Activated CD8-positive, alpha-beta memory T cell treated with anti-CD3 and anti-CD28 coated beads for 48 hours (primary cell): ENCODE measurements at regions not wholly inside any gene's neighbourhood (a gene's known extent, or its start where the extent isn't known, plus 50 kb on each side); places are given as distances from the start of the nearest gene placed in this dataset.

Experiments used
- DNase-seq, 3 experiments: peaks; one replicate each; pipeline ENCODE4 v3.0.0-alpha.2; 2020; ENCODE audit warnings: low read depth in 2 of 3, low spot score in 2 of 3

DNA sequence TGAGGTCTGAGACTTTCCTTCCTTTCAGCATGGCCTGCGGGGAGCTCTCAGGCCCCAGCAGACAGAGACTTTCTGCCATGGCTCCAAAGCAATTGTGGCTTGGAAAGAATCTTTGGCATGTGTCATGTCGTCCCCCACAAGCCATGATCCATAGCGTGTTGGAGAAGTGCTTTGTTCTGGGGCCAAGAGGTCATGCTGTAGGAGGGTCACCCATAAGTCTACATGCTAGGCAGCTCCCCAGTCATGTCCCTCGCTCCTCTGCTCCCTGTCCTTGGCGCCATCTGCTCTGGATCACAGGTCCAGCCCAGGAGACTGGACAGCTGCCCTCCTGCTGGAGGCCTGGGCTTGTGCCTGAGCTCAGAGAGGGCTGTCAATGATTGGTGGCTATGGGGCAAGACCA, 78.8 kb upstream of the LCLAT1 start:
- no peak for DNase-seq

DNA sequence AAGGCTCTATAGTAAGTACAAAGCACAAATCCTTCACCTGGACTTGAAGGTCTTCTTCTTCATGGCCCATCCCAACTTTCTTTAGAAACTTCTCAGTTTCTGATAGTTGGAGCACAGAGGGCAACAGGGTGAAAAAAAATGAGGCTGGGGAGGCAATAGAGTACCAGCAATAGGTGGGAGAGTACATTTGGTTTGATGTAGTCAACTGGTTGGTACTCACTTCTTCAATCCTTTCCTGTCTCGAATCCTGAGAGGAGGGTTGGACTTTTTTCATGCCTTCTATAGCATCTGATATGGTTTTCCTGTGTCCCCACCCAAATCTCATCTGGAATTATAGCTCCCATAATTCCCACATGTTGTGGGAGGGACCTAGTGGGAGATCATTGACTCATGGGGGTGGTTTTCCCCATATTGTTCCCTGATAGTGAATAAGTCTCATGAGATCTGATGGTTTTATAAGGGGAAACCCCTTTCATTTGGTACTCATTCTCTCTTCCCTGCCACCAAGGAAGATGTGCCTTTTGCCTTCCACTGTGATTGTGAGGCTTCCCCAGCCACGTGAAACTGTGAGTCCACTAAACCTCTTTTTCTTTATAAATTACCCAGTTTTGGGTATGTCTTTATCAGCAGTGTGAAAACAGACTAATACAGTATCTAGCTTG, 75.9 kb upstream of the LCLAT1 start:
- no peak for DNase-seq

DNA sequence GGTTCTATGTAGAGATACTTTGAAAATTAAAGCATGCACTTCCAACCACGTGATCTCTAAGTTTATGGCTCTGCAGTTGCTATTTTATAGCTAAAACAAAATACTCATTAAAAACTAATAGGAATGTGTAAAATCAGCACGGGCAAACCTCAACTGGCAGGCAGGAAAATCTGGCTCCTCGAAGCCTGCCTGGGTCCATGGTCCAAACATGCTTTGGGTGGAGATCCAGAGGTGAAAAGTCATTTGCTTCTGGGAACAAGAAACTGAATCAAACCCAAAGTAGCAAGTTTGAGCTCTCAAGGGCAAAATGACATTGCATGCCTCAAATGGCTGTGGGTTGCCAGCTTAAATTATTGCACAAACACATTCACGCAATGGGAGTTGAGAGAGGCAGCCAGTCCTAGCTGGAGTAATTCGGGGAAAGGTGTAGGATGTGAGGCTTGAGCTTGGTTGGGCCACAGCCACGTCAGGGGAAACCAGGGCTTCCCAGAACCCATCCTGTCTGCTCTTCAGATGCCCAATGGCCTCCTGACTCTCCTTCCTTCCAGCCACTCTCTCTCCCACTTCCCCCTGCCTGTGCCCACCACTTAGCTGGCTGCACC, 75.2 kb upstream of the LCLAT1 start:
- DNase-seq = no peak

DNA sequence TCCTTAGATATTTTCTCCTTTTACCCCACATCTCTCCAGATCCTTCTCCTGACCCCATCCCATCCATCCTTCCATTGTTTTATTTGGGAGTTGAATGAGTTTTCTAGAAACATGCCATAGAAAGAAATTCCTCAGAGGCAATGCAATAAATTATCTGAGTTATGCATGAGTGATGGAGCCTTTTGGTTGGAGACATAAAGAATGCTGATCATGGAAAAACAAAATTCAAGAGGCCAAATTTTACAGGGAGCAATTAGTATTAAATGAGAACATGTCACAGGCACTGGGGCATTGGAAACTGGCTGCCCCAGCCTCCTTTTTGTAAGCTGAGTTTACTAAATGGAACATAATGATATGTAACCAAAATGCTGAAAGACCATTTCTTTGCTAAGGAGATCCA, 74.2 kb upstream of the LCLAT1 start:
- no peak for DNase-seq

DNA sequence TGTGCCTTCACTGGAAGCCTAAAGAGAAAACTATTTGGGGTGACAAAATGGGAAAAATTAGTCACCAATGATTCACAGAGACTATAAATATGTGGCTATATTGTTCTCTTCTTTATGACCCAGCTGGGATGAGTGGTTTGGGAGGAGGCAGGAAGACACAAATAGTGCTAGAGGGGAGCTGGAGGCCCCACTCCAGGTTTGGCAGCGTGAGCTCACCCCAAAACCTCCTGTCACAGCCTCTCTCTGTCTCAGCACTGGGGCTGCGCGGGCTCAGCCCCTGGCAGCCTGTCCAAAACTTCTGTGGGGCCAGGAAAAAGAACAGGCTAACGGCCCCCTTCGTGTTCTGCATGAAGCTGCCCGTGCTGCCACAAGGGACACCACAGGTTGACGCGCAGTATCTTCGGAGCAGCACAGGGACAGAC, 73.2 kb upstream of the LCLAT1 start:
- DNase-seq = no peak

DNA sequence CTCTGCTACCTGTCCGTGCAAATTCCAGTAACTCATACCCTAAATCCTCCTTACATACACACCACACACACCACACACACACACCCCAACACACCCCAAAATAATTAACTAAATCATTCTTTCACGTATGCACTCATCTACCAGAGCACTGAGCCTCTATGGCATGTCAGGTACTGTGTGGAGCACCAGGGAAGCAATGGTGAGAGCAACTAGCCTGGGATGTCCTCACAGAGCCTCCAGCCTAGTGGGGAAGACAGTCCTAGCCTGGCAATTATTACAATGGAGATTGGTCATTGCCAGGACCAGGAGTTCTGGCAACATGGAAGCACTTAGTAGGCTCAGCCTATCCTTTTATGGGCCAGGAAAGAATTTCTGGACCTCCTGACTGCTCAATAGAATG, 72.7 kb upstream of the LCLAT1 start:
- no peak for DNase-seq

DNA sequence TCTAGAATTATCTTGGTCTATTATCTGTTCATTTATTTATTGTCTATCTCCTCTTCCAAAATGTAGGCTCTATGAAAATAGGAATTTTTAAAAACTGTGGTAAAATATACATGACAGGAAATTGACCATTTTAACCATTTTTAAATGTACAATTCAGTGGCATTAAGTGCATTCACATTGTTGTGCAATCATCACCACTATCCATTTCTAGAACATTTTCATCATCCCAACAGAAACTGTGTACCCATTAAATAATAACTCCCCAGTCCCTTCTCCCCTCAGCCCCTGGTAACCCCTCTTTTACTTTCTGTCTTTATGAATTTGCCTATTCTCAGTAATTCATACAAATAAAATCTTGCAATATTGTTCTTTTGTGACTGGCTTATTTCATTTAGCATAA, 71.1 kb upstream of the LCLAT1 start:
- no peak for DNase-seq

DNA sequence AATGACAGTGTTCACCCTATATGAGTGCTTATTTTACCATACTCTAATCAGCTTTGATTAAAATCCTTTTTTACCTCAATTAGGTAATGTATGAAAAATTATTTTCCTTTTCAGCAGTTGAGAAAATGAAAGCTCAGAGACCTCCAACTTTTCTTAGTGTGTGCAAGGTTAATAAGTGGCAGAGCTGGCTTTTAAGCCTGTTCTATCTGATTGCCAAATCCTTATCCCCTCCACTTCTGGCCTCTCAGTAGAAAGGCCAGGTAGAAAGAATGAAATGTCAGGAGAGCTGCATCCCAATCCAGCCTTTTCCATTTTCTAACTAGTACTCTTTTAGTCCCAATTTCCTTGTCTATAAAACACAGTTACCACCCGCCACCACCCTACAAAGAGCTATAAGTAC, 67.6 kb upstream of the LCLAT1 start:
- no peak for DNase-seq

DNA sequence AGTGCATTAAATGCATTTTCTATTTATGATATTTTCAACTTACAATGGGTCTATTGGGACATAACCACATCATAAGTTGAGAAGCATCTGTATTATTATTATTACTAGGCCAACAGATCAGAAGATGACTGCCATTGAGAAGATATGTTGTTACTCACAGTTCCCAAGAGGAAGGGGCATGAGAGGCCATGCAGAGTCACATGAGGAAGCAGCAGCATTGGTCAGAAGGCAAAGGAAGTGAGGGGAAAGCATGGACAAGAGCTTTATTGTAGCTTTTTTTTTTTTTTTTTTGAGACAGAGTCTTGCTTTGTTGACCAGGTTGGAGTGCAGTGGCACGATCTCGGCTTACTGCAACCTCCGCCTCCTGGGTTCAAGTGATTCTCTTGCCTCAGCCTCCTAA, 66.2 kb upstream of the LCLAT1 start:
- no peak for DNase-seq

DNA sequence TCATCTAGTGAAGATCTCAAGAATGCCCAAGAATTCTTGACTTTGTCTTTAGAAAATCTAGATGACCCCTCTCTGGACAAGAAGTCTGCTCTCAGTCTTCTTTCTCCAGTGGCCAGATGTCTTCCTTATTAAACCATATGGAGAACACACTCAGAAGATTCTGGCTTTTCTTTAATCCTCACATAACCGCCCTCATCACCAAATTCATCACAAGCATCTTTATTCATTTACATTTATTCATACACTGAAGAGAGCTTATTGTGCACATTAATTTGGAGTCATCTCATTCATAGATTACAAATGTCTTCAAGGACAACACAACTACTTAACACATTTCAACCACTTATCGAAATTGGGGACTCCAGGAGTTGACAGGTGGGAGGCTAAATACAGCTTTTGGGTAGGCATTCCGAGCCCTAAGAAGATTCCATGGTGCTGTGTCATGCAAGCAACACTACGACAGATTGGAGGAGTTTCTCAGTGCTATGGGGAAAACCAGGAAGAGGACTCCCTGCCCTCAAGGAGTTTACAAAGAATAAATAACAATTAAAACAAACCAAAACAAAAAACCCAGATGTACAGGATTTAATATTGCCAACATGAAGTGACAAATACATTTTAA, 64.8 kb upstream of the LCLAT1 start:
- DNase-seq = no peak

DNA sequence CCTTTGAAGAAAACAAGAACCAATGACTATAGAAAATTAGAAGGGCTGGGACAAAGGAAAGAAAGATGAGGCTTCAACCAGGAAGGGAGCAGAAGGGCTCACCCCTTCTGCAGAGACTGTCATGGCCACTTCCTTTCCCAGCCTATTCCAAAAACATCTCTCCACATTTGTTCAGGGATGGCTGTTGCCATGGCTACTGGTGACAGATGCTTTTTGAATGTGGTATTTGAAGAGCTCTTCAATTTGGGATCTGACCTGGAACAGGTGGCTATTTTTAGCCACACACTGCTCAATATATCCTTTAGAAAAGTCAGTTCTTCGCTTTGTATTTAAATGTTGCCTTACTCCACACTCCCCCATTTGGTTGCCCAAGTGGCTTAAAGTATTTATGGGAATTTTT, 64.1 kb upstream of the LCLAT1 start:
- no peak for DNase-seq

DNA sequence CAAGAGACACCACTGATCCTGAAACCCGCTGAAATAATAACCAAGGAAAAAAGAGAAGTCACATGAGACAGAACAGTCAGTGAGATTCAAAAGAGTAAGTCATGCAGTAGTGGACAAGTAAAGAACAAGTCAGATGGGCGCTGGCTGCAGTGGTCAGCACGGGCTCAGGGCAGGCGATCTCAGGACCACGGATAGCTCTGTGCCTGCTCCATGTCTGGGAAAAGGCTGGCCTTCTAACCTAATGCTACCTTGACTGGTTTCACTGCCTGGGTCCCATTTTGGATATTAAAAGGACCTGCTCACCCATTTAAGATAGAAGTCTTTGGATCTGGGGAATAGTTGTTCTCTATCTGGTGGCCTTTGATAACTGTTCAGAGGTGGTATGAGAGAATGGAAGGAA, 61.7 kb upstream of the LCLAT1 start:
- DNase-seq = no peak

DNA sequence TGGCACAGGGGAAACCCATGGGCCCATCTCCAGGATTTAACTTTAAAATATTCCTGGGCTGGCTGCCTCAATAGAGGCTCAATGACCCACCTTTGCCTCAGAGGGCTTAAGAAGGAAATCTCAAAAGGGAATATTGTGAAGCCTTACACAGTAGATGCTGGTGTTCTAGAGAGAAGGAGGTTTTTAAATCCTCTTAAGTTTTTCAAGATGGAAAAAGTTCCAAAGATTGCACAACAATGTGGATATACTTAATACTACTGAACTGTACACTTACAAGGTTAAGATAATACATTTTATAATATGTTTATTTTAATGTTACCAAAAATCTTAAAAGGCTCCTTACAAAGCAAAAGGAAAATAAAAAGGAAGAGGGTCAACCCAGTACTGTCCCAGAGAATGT, 54.9 kb upstream of the LCLAT1 start:
- no peak for DNase-seq

DNA sequence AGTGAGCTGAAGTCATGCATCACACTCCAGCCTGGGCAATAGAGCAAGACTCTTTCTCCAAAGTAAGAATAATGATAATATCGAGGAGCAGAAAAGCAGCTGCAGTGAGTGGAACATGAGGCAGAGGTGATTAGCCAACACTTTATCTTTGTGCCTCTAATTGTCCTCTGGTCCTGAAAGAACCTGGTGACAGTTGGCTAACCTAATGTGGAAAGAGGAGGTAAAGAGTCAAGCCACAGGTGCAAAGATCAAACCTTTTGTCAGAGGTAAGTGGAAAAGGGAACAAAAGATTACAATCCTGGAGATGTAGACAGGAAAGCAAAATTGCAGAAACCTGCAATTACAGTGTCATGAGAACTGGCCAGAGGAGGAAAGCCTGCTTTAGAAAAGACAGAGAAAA, 53.5 kb upstream of the LCLAT1 start:
- DNase-seq = no peak

DNA sequence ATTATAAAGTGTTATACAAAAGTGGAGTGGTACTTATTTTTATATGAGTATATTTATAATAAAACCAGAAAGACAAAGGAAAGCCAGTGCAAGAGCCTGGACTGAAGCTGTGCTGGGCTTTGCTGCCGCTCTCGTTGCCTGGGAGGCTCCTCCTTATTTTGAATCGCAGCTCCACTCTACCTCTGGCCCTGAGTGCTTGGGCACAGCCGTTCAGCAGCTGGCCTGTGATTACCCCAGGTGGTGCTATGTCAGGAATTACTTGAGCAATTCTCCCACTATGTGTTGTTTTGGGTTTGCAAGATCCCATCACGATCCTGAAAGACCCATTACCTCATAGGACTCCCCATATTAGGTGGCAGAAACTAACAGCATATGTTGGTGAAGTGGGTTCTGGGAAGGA, 53.0 kb upstream of the LCLAT1 start:
- no peak for DNase-seq

DNA sequence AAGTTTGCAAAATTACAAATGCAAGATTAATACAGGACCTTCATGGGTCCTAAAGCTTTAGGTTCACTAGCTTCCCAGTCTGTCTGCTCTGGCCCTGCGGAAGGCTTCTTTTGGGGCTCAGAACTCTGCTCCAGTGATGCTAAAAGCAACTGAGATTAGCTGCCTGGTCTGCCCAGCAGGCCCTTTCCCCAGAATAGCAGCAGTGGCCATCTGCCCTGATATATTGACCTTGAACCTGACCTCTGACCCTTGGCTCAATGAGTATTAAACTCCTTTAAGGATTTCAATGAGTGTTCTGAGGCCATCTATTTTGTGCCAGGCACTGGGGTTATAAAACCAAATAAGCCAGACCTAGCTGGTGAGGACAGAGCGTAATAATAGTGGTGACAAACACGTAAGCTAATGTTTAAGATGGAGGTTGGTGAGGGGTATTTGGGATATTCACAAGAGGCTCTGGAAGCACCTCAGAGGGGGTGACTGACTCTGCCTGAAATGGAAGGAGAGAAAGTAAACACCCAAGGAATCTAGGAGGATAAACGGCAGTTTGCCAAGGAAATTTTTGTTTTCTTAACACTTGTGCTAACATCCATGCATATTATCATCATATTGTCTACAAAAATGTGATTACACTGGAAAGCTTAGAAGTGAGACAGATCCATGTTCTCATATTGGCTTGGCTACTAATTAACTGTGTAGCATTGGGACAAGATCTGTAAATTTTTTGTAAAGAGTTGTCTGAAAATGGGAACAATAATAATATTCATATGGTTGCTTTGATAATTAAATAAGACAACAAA, 50.4 kb upstream of the LCLAT1 start:
- no peak for DNase-seq
